ENCODE measurements at regions not wholly inside any gene's neighbourhood (a gene's known extent, or its start where the extent isn't known, plus 50 kb on each side); places are given as distances from the start of the nearest gene placed in this dataset.

DNA sequence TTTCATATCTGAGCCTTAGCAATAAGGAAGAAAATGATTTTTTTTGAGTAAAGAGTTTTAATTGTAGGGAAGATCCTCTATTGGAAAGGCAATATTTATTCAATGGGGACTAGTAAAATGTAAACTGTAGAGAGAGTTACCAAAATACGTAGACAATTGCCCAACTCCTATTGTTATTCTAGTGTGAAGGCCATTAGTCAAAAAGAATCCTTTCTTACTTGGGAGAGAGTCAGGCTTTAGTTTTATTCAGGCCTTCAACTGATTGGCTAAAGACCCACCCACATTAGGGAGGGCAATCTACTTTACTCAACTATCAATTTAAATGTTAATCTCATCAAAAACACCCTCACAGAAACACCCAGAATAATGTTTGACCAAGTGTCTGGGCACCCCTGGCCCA is 485.8 kb upstream of the ATXN7L3B start:
- TF ChIP-seq, protein P1, sequence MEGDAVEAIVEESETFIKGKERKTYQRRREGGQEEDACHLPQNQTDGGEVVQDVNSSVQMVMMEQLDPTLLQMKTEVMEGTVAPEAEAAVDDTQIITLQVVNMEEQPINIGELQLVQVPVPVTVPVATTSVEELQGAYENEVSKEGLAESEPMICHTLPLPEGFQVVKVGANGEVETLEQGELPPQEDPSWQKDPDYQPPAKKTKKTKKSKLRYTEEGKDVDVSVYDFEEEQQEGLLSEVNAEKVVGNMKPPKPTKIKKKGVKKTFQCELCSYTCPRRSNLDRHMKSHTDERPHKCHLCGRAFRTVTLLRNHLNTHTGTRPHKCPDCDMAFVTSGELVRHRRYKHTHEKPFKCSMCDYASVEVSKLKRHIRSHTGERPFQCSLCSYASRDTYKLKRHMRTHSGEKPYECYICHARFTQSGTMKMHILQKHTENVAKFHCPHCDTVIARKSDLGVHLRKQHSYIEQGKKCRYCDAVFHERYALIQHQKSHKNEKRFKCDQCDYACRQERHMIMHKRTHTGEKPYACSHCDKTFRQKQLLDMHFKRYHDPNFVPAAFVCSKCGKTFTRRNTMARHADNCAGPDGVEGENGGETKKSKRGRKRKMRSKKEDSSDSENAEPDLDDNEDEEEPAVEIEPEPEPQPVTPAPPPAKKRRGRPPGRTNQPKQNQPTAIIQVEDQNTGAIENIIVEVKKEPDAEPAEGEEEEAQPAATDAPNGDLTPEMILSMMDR (IDR thresholded peaks at IDR 0.05; ENCODE audit: low read depth, low read length, missing control alignments) = no peak
- no peak overlapping the region for H3K4me3 ChIP-seq (replicated peaks; ENCODE audit: low read depth, low read length)
- DNase-seq (ENCODE audit: extremely low read depth, low read depth) = no peak

DNA sequence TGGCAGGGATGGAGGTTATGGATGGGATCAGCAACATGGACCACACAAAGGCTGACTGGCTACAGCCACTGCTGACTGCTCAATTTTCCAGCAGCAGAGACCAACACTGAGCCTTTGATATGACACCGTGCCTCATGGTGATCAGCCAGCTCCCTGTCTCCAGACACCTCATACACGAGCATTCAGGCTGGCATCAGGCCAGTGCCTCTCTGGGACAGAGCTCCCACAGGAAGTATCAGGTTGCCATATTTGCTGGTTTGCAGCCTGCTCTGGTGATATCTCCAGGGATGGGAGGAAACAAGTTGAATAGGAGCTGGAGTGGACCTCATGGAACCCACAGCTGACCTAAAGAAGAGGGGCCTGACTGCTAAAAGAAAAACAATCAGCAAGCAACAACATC is 471.2 kb upstream of the ATXN7L3B start:
- TF ChIP-seq, protein P1 (IDR thresholded peaks at IDR 0.05; ENCODE audit: low read depth, low read length, missing control alignments) = no peak
- DNase-seq (ENCODE audit: extremely low read depth, low read depth) = no peak
- H3K4me3 ChIP-seq (replicated peaks; ENCODE audit: low read depth, low read length) = no peak overlapping the region

DNA sequence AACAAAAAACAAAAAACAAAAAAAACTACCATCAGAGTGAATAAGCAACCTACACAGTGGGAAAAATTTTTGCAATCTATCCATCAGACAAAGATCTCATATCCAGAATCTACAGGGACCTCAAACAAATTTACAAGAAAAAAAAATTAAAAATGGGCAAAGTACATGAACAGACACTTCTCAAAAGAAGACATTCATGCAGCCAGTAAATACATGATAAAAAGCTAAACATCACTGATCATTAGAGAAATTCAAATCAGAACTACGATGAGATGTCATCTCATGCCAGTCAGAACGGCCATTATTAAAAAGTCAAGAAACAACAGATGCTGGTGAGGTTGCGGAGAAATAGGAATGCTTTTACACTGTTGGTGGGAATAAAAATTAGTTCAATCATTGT is 466.5 kb upstream of the ATXN7L3B start:
- DNase-seq (ENCODE audit: extremely low read depth, low read depth) = no peak
- TF ChIP-seq, protein P1 (IDR thresholded peaks at IDR 0.05; ENCODE audit: low read depth, low read length, missing control alignments) = no peak
- no peak overlapping the region for H3K4me3 ChIP-seq (replicated peaks; ENCODE audit: low read depth, low read length)

DNA sequence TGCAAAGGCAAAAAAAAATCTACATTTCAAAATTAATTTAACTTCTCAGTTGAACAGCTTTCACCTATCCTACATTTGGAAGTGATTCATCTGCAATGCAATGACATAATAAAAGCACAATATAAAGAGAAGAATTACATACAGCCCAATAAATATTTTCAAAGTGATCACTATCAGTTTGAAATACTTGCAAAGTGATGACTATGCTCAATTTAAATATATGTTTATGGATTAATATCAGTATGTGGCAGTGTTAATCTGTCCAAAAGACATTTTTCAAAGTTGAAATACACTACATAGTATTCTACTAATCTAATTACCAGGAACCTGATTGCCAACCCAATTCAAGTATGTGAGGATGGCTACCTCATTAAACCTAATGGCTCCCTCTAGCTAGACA is 460.7 kb upstream of the ATXN7L3B start:
- no peak for DNase-seq (ENCODE audit: extremely low read depth, low read depth)
- TF ChIP-seq, protein P1 (IDR thresholded peaks at IDR 0.05; ENCODE audit: low read depth, low read length, missing control alignments) = no peak
- H3K4me3 ChIP-seq (replicated peaks; ENCODE audit: low read depth, low read length) = no peak overlapping the region

DNA sequence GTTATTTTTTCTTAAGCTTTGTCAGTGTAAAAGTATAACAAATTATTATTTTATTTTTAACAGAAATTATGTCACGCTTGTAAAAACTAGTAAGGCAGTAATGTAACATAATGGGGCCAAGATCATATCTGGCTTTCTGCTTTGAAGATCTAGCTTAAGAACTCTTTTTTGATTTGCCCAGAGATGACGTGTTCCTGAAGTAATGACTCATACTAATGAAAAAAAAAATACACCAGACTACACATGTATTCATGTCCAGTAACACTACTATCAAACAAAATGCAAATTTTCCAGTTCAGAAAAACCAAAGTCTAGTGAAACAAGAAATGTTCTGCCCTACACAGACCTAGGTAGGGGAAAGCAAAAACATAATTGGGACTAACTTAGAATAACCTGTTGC is 432.2 kb upstream of the ATXN7L3B start:
- TF ChIP-seq, protein P1 (IDR thresholded peaks at IDR 0.05; ENCODE audit: low read depth, low read length, missing control alignments) = no peak
- no peak for DNase-seq (ENCODE audit: extremely low read depth, low read depth)
- no peak overlapping the region for H3K4me3 ChIP-seq (replicated peaks; ENCODE audit: low read depth, low read length)

DNA sequence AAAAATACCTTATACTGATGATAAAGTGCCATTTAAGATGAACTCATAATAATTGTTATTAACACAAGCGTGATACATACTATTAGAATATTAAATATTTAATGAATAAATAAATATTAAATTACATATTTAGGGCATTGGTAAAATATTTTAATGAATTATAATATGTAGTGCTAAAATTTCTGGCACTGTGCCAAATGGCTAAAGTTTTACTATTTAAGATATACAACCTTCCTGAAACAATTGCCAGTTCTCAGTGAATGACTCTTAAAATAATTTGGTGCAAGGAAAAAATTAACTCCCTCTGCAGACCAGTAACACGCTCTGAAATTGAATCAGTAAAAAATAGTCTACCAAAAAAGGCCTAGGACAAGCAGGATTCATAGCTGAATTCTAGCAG is 428.9 kb upstream of the ATXN7L3B start:
- TF ChIP-seq, protein P1 (IDR thresholded peaks at IDR 0.05; ENCODE audit: low read depth, low read length, missing control alignments) = no peak
- H3K4me3 ChIP-seq (replicated peaks; ENCODE audit: low read depth, low read length) = no peak overlapping the region
- no peak for DNase-seq (ENCODE audit: extremely low read depth, low read depth)

DNA sequence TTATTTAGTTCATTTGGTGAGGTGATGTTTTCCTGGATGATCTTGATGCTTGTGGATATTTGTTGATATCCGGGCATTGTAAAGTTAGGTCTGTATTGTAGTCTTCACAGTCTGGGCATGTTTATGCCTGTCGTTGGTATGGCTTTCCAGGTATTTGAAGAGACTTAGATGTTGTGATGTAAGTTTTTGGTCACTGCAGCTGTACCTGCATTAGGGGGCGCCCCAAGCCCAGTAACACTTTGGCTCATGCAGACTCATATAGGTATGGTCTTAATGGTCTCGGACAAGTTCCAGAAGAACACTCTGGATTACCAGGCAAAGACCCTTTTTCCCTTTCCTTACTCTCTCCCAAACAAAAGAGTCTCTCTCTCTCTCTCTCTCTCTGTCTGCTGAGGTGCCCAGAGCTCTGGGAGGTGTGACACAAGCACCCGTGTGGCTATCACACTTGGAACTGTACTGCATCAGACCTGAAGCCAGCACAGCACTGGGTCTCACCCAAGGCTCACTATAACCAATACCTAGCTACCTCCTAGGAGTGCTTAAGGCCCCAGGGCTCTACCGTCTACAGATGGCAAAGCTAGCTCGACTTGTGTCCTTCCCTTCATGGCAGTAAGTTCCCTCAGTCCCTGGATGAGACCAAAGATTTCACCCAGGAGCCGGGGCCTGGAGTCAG is 425.8 kb upstream of the ATXN7L3B start:
- no peak overlapping the region for H3K4me3 ChIP-seq (replicated peaks; ENCODE audit: low read depth, low read length)
- no peak for DNase-seq (ENCODE audit: extremely low read depth, low read depth)
- TF ChIP-seq, protein P1 (IDR thresholded peaks at IDR 0.05; ENCODE audit: low read depth, low read length, missing control alignments) = no peak

Data from HFF-Myc (cell line).